ENCODE measurements at regions not wholly inside any gene's neighbourhood (a gene's known extent, or its start where the extent isn't known, plus 50 kb on each side); places are given as distances from the start of the nearest gene placed in this dataset.
"Not testable (repeated sequence)": the region's sequence is repeated elsewhere in the genome, so short reads cannot be mapped to it uniquely, and the experiment has no call there.

DNA sequence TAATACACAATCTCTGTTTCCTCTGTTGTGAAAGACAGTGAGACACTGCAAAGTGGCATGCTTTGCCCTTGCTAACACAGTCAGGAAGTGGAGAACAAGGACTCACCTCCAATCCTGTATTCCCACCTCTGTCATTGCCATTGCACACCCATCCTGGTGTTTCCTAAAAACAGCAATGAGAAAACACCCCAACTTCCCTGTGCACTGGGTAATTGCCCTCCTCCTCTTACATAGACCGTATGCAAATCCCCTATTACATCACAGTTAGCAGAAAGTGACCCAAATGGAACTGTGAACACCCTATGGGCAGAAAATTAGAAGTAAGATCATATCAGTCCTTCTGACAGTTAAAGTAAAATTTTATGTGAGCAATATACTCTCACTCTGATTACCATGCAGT is 355.5 kb downstream of the BCL11B start:
- Mint-ChIP-seq H3K27me3 (peaks cover 15 to 25% of the 10 kb centered on the region in 2 donors), H3K4me1 (ENCODE audit: low read depth in 2 of 2) (peaks cover 0 to 3% of the 10 kb centered on the region in 2 donors), H3K9me3 (no peaks in the 10 kb centered on the region), H3K27ac (no peak overlapping the region), H3K4me3 (no peak overlapping the region), H3K36me3 (no peaks in the 10 kb centered on the region)
- DNase-seq (ENCODE audit: low spot score) = no peak
- ATAC-seq = no peak

DNA sequence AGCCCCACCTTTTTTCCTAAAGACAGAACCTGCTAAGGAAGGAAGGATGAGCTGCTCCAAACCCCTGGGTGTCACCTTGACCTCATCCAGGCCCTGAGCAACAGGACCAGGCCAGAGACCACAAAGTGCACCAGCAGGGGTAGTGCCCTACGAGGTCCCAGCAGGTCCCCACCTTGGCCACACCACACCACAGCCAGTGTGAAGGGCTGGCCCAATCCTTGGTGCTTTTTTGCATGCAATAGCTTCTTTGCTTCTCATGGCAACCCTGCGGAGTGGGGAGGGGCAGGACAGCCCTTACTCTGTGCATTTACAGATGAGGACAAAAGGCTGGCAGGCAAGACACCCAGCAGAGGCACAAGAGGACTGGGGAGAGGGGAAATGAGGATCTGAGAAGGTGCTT is 352.6 kb downstream of the BCL11B start:
- H3K27me3 Mint-ChIP-seq = peaks cover 20 to 32% of the 10 kb centered on the region in 2 donors
- no peaks in the 10 kb centered on the region for H3K9me3 Mint-ChIP-seq
- no peak overlapping the region for H3K4me3 Mint-ChIP-seq

DNA sequence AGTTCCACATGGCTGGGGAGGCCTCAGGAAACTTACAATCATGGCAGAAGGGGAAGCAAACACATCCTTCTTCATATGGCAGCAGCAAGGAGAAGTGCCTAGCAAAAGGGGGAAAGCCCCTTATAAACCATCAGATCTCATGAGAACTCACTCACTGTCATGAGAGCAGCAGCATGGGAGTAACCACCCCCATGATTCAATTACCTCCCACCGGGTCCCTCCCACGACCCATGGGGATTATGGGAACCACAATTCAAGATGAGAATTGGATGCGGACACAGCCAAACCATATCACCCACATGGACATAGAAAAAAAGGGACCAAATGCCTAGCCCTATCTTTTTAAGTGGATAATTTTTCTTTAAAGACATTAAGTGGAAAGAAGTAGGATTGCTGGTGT is 350.7 kb downstream of the BCL11B start:
- H3K36me3 Mint-ChIP-seq; H3K4me3 Mint-ChIP-seq; H3K4me1 Mint-ChIP-seq (ENCODE audit: low read depth in 2 of 2); H3K9me3 Mint-ChIP-seq; ATAC-seq; DNase-seq (ENCODE audit: low spot score); H3K27ac Mint-ChIP-seq: not testable (repeated sequence)
- peaks cover 20 to 32% of the 10 kb centered on the region in 2 donors for H3K27me3 Mint-ChIP-seq

More for the DNA sequence above, 352.6 kb downstream of the BCL11B start:
- Mint-ChIP-seq H3K36me3 (no peaks in the 10 kb centered on the region), H3K4me1 (ENCODE audit: low read depth in 2 of 2) (peaks cover 0 to 3% of the 10 kb centered on the region in 2 donors), H3K27ac (no peak overlapping the region)
- no peak for ATAC-seq
- DNase-seq (ENCODE audit: low spot score) = no peak

DNA sequence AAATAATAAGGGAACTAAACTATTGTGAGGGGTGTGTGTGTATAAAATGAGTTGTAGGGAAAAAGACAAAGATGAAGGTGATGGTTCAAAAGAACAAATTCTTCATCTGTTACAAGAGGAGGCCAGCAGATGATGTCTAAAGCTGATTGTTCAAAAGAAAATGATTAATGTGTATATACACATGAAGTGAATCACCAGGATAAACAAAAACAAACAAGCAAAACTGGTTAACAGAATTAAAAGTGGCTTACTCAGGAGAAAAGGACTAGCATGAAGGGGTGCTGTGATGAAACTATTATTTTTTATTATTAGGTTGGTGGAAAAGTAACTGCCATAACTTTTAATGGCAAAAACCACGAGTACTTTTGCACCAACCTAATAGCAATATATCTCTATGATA is 348.4 kb downstream of the BCL11B start:
- Mint-ChIP-seq H3K36me3 (no peaks in the 10 kb centered on the region), H3K4me3 (no peak overlapping the region), H3K4me1 (ENCODE audit: low read depth in 2 of 2) (peaks cover 5% of the 10 kb centered on the region in 2 donors), H3K27me3 (peaks cover 19 to 24% of the 10 kb centered on the region in 2 donors), H3K9me3 (no peaks in the 10 kb centered on the region), H3K27ac (no peak overlapping the region)
- DNase-seq (ENCODE audit: low spot score) = no peak
- no peak for ATAC-seq

DNA sequence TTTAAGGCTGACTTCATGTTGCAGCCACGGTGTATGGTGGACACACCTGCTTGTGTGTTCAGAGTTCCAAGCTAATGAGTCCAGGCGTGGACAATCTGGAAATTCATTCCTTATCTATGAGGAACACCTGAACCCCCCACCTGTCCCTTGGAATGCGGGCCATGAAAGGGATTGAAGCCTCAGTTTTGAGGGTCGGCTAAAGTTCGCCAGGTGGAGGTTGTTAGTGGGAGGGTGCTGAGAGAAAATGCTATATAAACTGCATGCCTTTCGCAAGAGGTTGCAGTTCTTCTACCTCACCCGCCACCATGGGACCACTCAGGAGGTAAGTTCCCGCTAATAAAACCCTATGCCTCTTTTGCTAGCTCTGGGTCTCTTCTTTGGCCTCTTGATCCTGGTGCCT is 348.0 kb downstream of the BCL11B start:
- DNase-seq (ENCODE audit: low spot score) = no peak
- Mint-ChIP-seq H3K27me3 (peaks cover 22 to 28% of the 10 kb centered on the region in 2 donors), H3K27ac (no peak overlapping the region), H3K4me1 (ENCODE audit: low read depth in 2 of 2) (peaks cover 5% of the 10 kb centered on the region in 2 donors), H3K4me3 (no peak overlapping the region), H3K36me3 (no peaks in the 10 kb centered on the region), H3K9me3 (no peaks in the 10 kb centered on the region)
- ATAC-seq = no peak

DNA sequence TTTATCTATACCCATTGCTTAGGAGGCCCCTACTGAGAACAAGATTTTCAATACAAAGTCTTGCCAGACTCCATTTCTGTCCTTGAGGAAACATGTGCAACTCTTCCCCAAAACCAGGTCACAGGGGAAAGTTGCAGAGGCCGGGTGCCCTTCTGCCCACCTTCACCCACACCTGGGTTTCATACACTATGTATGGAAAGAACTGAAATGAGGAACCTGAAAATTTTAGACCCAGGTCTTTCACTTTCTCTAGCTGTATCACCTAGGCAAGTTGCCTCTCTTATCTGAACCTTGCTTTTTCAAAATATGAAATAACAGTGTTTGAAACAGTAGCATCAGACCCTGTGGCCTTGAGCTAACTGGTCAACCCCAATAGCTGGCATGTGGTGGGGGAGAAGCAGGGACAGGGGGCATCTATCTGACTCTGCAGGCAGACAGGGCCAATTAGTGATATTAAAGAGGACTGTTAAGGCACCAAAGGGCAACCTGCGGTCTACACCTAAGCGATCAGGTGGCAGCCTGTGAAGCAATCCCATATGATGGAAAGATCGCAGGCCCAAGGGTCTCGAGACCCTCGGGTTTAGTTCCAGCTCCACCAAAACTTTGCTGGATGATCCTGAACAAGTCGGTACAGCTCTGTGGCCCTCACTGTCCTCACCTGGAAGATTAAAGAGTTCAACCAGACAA is 346.5 kb downstream of the BCL11B start:
- Mint-ChIP-seq H3K36me3 (no peaks in the 10 kb centered on the region), H3K27ac (no peak overlapping the region), H3K27me3 (peaks cover 25 to 28% of the 10 kb centered on the region in 2 donors), H3K9me3 (no peaks in the 10 kb centered on the region), H3K4me3 (no peak overlapping the region), H3K4me1 (ENCODE audit: low read depth in 2 of 2) (peaks cover 5% of the 10 kb centered on the region in 2 donors)
- ATAC-seq = no peak
- DNase-seq (ENCODE audit: low spot score) = no peak

DNA sequence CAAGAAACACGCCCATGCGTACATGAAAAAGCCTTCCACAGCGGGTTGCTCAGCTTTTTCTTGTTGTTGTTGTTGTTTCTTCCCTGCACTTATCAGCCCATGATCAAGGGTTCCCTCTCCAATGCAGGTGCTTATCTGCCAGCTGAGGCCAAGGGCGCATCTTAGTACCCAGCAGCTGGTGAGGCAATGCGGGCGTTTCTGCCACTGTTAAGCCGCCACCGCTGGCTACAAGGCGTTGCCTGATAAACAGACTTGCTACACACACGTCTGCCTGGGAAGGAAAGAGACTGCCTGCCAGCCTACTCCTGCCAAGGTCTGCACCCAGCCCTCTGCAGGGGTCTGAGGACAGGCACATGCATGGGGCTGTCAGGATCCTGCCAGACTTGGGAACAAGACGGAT is 345.9 kb downstream of the BCL11B start:
- peaks cover 5 to 7% of the 10 kb centered on the region in 2 donors for H3K4me1 Mint-ChIP-seq (ENCODE audit: low read depth in 2 of 2)
- H3K27ac Mint-ChIP-seq = no peak overlapping the region
- no peak for ATAC-seq
- no peak for DNase-seq (ENCODE audit: low spot score)
- H3K36me3 Mint-ChIP-seq = no peaks in the 10 kb centered on the region
- peaks cover 21 to 23% of the 10 kb centered on the region in 2 donors for H3K27me3 Mint-ChIP-seq
- H3K9me3 Mint-ChIP-seq = no peaks in the 10 kb centered on the region
- no peak overlapping the region for H3K4me3 Mint-ChIP-seq

DNA sequence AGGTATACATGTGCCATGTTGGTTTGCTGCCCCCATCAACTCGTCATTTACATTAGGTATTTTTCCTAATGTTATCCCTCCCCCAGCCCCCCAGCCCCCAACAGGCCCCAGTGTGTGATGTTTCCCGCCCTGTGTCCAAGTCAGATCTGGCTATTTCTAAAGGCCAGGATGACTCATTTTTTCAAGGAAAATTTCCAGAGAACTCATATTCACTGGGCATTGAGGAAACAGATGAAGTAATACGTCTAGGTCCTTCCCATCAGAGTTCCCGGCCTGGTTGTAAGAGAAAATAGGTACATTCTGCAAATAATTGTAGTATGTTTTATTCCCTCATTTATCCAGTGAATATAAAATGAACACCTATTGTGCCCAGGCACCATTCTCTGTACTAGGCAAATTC is 345.2 kb downstream of the BCL11B start:
- H3K27me3 Mint-ChIP-seq = peaks cover 19 to 24% of the 10 kb centered on the region in 2 donors

DNA sequence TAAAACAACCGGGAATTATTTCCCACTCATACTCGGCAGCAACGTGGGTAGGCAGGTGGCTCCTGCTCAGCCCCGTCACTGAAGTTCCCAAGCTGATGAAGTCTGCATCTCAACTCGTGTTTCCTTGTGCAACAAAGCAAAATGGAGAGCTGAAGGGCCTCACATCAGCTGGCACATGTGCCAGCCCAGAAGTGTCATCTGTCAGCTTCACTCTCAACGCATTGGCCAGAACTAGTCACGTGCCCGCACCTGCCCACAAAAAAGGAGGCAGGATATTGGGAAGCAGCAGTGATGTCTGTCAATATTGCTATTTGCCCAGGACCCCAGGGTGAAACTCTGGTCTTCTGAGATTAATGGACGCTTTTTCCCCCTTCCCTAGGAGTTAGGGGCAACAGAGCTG is 344.0 kb downstream of the BCL11B start:
- ATAC-seq = no peak
- peaks cover 8 to 19% of the 10 kb centered on the region in 2 donors for H3K27me3 Mint-ChIP-seq
- H3K9me3 Mint-ChIP-seq = no peaks in the 10 kb centered on the region
- no peaks in the 10 kb centered on the region for H3K36me3 Mint-ChIP-seq
- DNase-seq (ENCODE audit: low spot score) = no peak
- H3K27ac Mint-ChIP-seq = no peak overlapping the region
- no peak overlapping the region for H3K4me3 Mint-ChIP-seq
- peaks cover 23% of the 10 kb centered on the region in 2 donors for H3K4me1 Mint-ChIP-seq (ENCODE audit: low read depth in 2 of 2)

More for the DNA sequence above, 345.2 kb downstream of the BCL11B start:
- ATAC-seq (no peak), DNase-seq (ENCODE audit: low spot score) (no peak)
- H3K9me3 Mint-ChIP-seq = no peaks in the 10 kb centered on the region
- no peak overlapping the region for H3K4me3 Mint-ChIP-seq
- no peak overlapping the region for H3K27ac Mint-ChIP-seq
- peaks cover 11 to 14% of the 10 kb centered on the region in 2 donors for H3K4me1 Mint-ChIP-seq (ENCODE audit: low read depth in 2 of 2)
- no peaks in the 10 kb centered on the region for H3K36me3 Mint-ChIP-seq

DNA sequence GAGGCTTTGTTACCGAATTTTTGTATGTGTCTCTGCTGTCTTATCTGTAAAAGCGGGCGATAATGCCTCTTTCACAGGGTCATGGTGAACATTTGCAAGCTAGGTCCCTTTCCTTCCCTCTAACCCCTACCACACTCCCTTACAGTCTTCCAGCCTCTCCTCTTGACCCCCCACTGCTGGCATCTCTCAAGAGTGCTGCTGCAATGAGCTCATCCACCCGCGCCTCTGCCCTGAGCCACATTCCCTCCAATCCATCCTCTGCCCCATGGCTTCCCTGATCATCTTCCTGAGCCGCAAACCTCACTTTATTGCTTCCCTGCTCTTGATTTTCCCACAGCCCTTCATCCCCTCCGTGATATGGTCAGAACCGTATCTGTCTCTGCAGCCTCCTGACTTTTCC is 343.6 kb downstream of the BCL11B start:
- peaks cover 8 to 23% of the 10 kb centered on the region in 2 donors for H3K27me3 Mint-ChIP-seq
- DNase-seq (ENCODE audit: low spot score) (no peak), ATAC-seq (no peak)
- H3K9me3 Mint-ChIP-seq = no peaks in the 10 kb centered on the region
- no peak overlapping the region for H3K4me3 Mint-ChIP-seq
- no peak overlapping the region for H3K27ac Mint-ChIP-seq
- H3K36me3 Mint-ChIP-seq = no peaks in the 10 kb centered on the region
- peaks cover 24 to 26% of the 10 kb centered on the region in 2 donors for H3K4me1 Mint-ChIP-seq (ENCODE audit: low read depth in 2 of 2)

DNA sequence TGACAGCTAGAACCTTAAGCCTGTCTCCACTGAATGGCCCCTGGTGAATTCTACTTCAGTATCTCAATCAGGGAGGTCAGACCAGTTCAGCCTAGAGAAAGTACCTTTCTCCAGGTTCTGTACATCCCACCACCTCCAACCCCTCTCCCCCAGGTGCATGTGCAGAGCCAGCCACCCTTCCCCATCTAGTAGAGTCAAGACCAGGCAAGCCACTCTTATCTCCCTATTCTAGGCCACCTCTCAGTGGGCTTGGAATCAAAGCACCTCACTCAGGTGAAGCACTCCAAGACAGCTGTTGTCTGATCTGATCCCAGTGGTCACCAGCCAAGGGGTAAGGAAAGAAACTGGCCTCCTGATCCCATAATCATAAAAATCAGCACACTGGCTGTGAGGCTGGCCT is 340.9 kb downstream of the BCL11B start:
- Mint-ChIP-seq H3K27ac (no peak overlapping the region), H3K36me3 (no peaks in the 10 kb centered on the region)

DNA sequence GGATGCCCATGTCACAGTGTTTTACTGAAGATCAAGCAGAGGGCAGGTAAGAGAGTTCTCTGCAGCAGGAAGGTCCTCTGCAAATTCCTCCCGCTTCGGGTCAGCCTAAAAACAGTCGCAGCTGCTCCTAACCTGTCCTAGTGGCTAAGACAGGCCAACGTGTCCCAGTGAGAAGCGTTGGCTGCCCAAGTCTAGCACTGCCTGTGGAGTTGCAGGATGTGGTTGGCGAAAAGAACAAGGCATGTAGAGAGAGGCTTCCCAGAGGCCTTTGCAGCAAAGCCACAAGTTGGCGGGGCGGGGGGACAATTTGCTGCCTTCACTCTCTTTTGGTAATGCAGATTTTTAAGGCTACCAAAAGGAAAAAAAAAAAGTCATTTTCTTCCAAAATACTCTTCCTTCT is 340.1 kb downstream of the BCL11B start:
- peaks cover 8 to 38% of the 10 kb centered on the region in 2 donors for H3K27me3 Mint-ChIP-seq
- peaks cover 24 to 29% of the 10 kb centered on the region in 2 donors for H3K4me1 Mint-ChIP-seq (ENCODE audit: low read depth in 2 of 2)
- ATAC-seq = peak; percentile 72 to 76

More for the DNA sequence above, 340.9 kb downstream of the BCL11B start:
- H3K27me3 Mint-ChIP-seq = peaks cover 8 to 32% of the 10 kb centered on the region in 2 donors
- peak overlapping the region; percentile 45 for H3K4me3 Mint-ChIP-seq
- peaks cover 24 to 29% of the 10 kb centered on the region in 2 donors for H3K4me1 Mint-ChIP-seq (ENCODE audit: low read depth in 2 of 2)
- DNase-seq (ENCODE audit: low spot score) (no peak), ATAC-seq (no peak)
- H3K9me3 Mint-ChIP-seq = no peaks in the 10 kb centered on the region

DNA sequence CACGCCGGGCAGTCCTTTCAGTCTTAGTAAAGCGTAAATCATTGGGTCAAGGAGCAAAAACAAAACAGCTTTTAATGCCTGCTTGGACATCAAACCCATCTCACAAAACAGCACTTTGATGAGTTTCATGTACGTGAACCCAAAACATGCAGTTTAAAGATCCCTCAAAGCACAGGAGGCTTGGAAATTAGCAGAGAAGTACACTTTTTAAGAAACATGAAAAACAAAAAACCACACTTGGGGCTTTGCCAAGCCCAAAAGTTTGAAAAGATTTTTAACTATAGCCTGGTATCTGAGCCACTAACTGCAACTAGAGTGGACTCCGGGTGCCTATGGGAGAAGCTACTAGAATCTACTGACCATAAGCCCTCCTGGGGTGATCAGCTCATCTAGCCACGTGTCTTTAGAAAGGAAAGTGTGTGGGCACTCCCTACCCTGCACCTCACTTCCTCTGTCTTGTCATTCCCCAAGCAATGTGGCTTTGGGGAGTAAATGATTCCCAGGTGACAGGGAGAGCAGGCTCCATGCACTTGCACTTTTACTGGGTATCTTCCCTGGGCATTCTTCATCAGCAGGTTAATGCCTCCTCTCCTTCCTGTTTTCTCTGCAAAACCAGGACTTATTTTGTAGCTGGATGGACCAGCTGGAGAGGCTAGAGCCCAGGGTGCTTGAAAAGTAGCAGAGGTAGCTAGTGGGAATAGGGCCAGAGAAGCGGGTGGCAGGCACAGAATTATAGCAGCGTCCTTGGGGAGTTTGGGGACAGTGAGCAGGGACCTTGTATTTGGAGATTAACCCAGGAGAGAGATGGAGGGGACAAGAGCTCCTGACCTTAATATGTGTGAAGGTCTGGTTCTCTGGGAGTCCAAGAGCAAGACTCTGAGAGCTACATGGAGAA is 339.3 kb downstream of the BCL11B start:
- Mint-ChIP-seq H3K27me3 (peaks cover 10 to 38% of the 10 kb centered on the region in 2 donors), H3K9me3 (no peaks in the 10 kb centered on the region), H3K27ac (peak overlapping the region; percentile 6 to 35), H3K36me3 (no peaks in the 10 kb centered on the region), H3K4me1 (ENCODE audit: low read depth in 2 of 2) (peaks cover 24 to 27% of the 10 kb centered on the region in 2 donors), H3K4me3 (peak overlapping the region; percentile 45)
- DNase-seq (ENCODE audit: low spot score) = no peak
- no peak for ATAC-seq

More for the DNA sequence above, 340.1 kb downstream of the BCL11B start:
- no peaks in the 10 kb centered on the region for H3K36me3 Mint-ChIP-seq
- H3K9me3 Mint-ChIP-seq = no peaks in the 10 kb centered on the region
- peak overlapping the region; percentile 6 to 35 for H3K27ac Mint-ChIP-seq
- H3K4me3 Mint-ChIP-seq = peak overlapping the region; percentile 45
- no peak for DNase-seq (ENCODE audit: low spot score)

DNA sequence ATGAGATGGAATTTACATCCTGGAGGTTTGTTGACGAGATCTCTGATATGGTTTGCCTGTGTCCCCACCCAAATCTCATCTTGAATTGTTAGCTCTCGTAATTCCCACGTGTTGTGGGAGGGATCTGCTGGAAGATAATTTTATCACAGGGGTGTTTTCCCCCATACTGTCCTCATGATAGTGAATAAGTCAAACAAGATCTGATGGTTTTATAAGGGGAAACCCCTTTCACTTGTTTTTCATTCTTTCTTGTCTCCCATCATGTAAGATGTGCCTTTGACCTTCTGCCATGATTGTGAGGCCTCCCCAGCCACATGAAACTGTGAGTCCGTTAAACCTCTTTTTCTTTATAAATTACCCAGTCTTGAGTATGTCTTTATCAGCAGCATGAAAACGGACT is 337.4 kb downstream of the BCL11B start:
- H3K9me3 Mint-ChIP-seq; H3K36me3 Mint-ChIP-seq; H3K4me3 Mint-ChIP-seq; DNase-seq (ENCODE audit: low spot score); ATAC-seq; H3K27ac Mint-ChIP-seq: not testable (repeated sequence)
- Mint-ChIP-seq H3K27me3 (peaks cover 14 to 38% of the 10 kb centered on the region in 2 donors), H3K4me1 (ENCODE audit: low read depth in 2 of 2) (peaks cover 25 to 27% of the 10 kb centered on the region in 2 donors)

Measured in natural killer cell treated with Interleukin-12 subunit alpha and Interleukin-12 subunit beta and Interleukin-15 and Interleukin-18, amount 100 ng/mL, for 72 hours (primary cell).